Prostate gland (tissue), 2 donors: ENCODE measurements at regions not wholly inside any gene's neighbourhood (a gene's known extent, or its start where the extent isn't known, plus 50 kb on each side); places are given as distances from the start of the nearest gene placed in this dataset.
"Not testable (repeated sequence)": the region's sequence is repeated elsewhere in the genome, so short reads cannot be mapped to it uniquely, and the experiment has no call there.

Source experiments
- CTCF ChIP-seq, 4 experiments: fragments of 200-600 bp in 2 of 4; fragments of 450-650 bp in 2 of 4; sonication (generic) in 2 of 4; IDR thresholded peaks; 1 replicate in 3 of 4; 2 replicates in 1 of 4; pipeline ENCODE4 v1.5.1; 2016 to 2019; ENCODE audit warnings: antibody characterized with exemption in 4 of 4, mild to moderate bottlenecking in 2 of 4, moderate library complexity in 2 of 4
- POLR2A ChIP-seq: fragments of 450-650 bp; IDR thresholded peaks from one replicate; pipeline ENCODE4 v1.6.1; 2016; ENCODE audit warnings: antibody characterized with exemption, mild to moderate bottlenecking
- POLR2AphosphoS5 ChIP-seq: sonication (generic); formaldehyde crosslinking; IDR thresholded peaks from one replicate; pipeline ENCODE4 v1.6.1; 2017; ENCODE audit warnings: antibody characterized with exemption

DNA sequence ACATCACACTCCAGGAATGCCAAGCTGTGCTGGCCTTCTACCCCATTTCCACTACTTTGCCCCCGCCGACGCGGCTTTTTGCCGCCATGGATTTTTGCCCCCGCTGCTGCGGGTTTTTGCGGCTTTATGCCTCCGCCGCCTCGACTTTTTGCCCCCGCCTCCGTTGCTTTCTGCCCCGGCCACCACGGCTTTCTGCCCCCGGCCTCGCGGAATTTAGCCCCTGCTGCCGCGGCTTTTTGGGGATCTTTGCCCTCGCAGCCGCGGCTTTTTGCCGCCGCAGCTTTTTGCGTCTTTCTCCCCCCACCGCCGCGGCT, 2750.4 kb downstream of the RPIA start:
- not testable (repeated sequence) for TF ChIP-seq CTCF (IDR thresholded peaks at IDR 0.05); POLR2AphosphoS5; POLR2A
